Stimulated activated CD8-positive, alpha-beta memory T cell treated with anti-CD3 and anti-CD28 coated beads, Interleukin-4, amount 100 ng/mL, for 24 hours (primary cell): ENCODE measurements at regions not wholly inside any gene's neighbourhood (a gene's known extent, or its start where the extent isn't known, plus 50 kb on each side); places are given as distances from the start of the nearest gene placed in this dataset.

Experiments used
- DNase-seq: peaks from one replicate; pipeline ENCODE4 v3.0.0-alpha.2; 2020; ENCODE audit warnings: low read depth

DNA sequence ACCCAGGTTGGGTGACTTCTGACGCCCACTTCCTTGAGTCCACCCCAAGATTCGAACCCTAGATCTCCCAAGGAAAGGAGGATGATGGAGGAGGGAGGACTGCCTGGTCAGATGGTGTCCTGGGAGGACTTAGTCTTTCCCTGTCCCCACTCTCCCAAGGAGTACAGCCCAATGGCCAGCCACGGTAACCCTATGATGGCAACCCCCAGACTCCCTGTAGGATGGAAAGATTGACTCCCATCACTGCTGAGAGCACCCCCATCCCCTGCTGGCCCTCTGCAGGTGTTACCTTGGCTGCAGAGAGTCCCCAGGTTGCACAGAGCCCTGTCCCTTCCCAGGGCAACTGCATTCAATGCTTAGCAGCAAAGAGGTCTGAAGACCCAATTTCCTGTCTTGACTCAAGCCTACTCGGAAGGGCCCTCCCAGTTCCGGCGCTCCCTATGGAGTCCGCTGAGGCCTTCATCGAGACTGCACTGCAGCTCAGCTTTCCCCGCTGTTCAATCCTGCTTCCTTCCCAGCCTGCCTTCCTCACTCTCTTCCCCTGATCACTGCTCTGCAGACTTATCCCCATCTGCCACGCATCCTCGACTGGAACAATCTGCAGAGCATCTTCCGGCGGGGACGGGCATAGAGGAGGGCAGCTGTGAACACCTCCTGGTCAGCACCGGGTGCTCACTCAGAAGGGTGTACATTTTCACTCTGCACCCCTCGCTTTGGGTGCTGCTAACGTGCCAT, 50.8 kb upstream of the OCM2 start:
- no peak for DNase-seq

GRCh38 chr7:98046816-98047215, 56.8 kb upstream of the OCM2 start:
- no peak for DNase-seq

- no peak for DNase-seq
Observed at GRCh38 chr7:98049034-98049433, 57.6 kb upstream of the LMTK2 start.

DNA sequence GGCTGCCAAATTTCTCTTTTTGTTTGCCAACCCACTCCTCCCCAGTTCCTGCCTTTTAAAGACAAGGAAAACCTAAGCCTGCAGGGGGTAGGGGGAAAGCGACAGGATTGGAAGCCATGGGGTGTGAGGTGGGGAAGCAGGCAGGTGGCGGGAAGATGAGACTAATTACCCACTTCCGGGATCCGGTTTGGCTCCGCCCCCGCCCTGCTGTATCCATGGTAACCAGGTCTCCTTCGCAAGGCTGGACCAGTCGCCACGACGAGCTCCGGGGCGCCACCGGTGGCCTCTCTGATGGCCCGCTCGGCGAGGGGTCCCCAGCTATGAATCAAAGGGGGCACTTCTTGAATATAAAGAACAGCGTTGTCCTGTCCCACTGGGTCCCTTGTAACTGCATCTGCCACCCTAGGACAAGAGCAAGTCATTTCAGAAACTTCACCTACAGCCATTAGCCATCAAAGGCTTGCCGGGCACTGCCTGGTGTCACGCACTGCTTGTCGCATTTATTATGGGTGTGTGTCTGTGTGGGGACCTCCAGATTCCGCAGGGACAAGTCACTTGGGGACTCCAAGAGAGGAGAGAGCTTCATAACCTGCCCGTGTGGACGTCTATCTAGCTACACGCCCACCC, 55.4 kb upstream of the LMTK2 start:
- peak; percentile 44 for DNase-seq

DNA sequence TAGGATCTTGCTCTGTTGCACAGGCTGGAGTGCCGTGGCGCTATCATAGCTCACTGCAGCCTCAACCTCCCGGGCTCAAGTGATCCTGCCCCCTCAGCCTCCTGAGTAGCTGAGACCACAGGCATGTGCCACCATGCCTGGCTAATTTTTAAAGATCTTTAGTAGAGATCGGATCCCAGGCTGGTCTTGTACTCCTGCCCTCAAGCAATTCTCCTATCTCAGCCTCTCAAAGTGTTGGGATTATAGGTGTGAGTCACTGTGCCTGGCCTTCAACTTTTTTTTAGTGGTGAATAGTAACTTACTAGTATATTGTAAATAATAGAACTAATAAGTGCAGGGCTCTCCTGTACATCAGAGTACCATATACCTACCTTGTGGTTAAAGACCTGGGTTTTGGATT, 52.1 kb upstream of the LMTK2 start:
- no peak for DNase-seq

- DNase-seq: no peak
Observed at GRCh38 chr7:98056580-98056979, 50.1 kb upstream of the LMTK2 start.
